GM12892 (cell line): ENCODE measurements at regions not wholly inside any gene's neighbourhood (a gene's known extent, or its start where the extent isn't known, plus 50 kb on each side); places are given as distances from the start of the nearest gene placed in this dataset.
"Not testable (repeated sequence)": the region's sequence is repeated elsewhere in the genome, so short reads cannot be mapped to it uniquely, and the experiment has no call there.

ENCODE experiments used
- DNase-seq: peaks from one replicate; pipeline ENCODE4 v3.0.0; 2011; ENCODE audit not compliant: insufficient read length
- FAIRE-seq: peaks from 2 replicates; lab custom pipeline; 2011; peaks lifted over from hg19 to GRCh38; lab: Jason Lieb, UNC
- POLR2A ChIP-seq: IDR thresholded peaks from 2 replicates; pipeline ENCODE4 v1.6.1; 2011; ENCODE audit warnings: low read depth, low read length, control low read depth
- POLR2AphosphoS5 ChIP-seq: IDR thresholded peaks from 2 replicates; pipeline ENCODE4 v1.6.1; 2011; ENCODE audit warnings: low read depth, low read length, control low read depth
- TAF1 ChIP-seq: IDR thresholded peaks from 2 replicates; pipeline ENCODE4 v1.6.1; 2011; ENCODE audit warnings: low read depth, mild to moderate bottlenecking, control low read depth, low read length, borderline replicate concordance

DNA sequence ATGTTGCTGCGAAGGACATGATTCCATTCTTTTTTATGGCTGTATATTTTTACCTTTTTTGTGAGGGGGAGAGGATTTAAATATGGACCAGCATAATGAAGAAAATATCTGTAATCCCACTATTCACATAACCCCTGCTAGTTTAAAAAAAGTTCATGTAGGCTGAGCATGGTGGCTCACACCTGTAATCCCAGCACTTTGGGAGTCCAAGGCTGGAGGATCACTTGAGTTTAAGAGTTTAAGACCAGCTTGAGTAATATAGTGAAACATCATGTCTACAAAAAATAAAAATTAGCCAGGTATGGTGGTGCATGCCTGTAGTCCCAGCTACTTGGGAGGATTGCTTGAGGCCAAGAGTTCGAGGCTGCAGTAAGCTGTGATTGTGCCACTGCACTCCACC, 99.8 kb upstream of the TPTE start:
- DNase-seq, FAIRE-seq: not testable (repeated sequence)

- not testable (repeated sequence) for DNase-seq, FAIRE-seq
Observed at GRCh38 chr21:10424097-10424886, 97.1 kb upstream of the TPTE start.

DNA sequence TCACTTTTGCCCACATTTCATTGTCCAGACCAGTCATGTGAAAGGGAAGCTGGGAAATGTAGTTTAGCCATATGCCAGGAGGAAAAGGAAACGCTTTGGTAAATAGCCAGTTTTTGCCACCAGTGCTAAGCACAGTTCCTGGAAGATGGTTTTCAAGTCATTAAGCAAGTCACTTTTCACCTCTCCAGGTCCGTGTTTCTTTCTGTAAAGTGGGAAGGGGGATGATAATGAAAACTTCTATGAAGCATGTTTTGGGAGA, 96.6 kb upstream of the TPTE start:
- FAIRE-seq, DNase-seq: not testable (repeated sequence)

DNA sequence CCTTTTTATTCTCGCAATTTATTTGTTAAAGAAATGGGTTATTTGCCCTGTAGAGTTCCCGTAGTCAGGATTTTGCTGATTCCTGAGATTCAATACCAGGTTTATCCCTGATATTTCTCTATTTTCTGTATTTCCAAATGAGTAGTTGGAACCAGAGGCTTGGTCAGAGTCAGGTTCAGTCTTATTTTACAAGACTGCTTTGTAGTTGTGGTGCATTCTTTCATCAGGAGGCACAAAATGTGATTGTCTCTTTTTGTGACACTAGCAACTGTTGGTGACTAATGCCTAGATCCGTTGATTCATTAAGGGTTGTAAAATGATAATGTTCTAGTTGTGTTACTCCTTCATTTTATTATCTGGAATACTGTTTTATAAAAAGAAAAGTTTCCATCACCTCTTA, 95.5 kb upstream of the TPTE start:
- TF ChIP-seq POLR2AphosphoS5 (no peak), POLR2A (no peak), TAF1 (no peak)
- FAIRE-seq (no peak), DNase-seq (no peak)

GRCh38 chr21:10426812-10427211, 94.6 kb upstream of the TPTE start:
- not testable (repeated sequence) for DNase-seq, FAIRE-seq

GRCh38 chr21:10427277-10427676, 94.1 kb upstream of the TPTE start:
- not testable (repeated sequence) for FAIRE-seq, DNase-seq

- DNase-seq, FAIRE-seq: not testable (repeated sequence)
Observed at GRCh38 chr21:10428981-10429534, 92.3 kb upstream of the TPTE start.

DNA sequence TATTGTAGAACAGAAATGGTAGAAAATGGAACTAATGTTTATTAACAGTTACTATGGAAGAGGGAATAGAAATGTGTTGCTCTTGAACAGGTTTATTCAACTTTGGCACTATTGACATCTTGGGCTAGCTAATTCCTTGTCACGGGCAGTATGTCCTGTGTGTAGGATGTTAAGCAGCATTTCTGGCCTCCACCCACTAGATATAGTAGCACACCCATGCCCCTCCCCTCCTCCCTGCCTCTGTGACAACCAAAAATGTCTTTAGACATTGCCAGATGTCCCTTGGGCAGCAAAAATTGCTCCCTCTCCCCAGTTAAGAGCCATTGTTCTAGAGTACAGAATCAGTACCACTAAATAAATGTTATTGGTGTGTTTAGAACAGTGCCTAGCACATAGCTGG, 91.4 kb upstream of the TPTE start:
- no peak for FAIRE-seq
- no peak for DNase-seq
- no peak for TF ChIP-seq TAF1

DNA sequence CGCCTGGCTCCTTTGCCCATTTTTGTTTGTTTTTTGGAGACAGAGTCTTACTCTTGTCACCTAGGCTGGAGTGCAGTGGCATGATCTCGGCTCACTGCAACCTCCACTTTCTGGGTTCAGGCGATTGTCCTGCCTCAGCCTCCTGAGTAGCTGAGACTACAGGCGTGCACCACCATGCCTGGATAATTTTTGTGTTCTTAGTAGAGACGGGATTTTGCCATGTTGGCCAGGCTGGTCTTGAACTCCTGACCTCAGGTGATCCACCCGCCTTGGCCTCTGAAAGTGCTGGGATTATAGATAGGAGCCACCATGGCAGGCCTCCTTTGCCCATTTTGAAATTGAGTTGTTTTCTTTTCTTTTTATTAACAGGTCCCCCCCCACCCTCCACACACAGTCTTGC, 89.4 kb upstream of the TPTE start:
- DNase-seq, FAIRE-seq: not testable (repeated sequence)

- DNase-seq, FAIRE-seq: not testable (repeated sequence)
Observed at GRCh38 chr21:10432456-10432855, 88.9 kb upstream of the TPTE start.

- not testable (repeated sequence) for FAIRE-seq, DNase-seq
Observed at GRCh38 chr21:10437977-10438376, 83.4 kb upstream of the TPTE start.

GRCh38 chr21:10440639-10441038, 80.7 kb upstream of the TPTE start:
- FAIRE-seq, DNase-seq: not testable (repeated sequence)

GRCh38 chr21:10442018-10442417, 79.4 kb upstream of the TPTE start:
- not testable (repeated sequence) for DNase-seq, FAIRE-seq

DNA sequence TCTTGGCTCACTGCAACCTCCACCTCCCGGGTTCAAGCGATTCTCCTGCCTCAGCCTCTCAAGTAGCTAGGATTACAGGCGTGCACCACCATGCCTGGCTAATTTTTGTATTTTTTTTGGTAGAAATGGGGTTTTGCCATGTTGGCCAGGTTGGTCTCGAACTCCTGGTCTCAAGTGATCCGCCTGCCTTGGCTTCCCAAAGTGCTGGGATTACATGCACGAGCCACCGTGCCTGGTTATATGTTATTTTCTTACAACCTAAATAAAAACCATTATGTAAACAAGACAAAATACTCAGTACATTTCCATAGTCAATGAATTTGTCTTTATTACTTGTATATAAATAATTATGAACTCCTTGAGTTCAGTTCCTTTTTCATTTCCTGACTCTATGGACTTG, 75.7 kb upstream of the TPTE start:
- DNase-seq, FAIRE-seq: not testable (repeated sequence)

- FAIRE-seq, DNase-seq: not testable (repeated sequence)
Observed at GRCh38 chr21:10449451-10449850, 71.9 kb upstream of the TPTE start.

DNA sequence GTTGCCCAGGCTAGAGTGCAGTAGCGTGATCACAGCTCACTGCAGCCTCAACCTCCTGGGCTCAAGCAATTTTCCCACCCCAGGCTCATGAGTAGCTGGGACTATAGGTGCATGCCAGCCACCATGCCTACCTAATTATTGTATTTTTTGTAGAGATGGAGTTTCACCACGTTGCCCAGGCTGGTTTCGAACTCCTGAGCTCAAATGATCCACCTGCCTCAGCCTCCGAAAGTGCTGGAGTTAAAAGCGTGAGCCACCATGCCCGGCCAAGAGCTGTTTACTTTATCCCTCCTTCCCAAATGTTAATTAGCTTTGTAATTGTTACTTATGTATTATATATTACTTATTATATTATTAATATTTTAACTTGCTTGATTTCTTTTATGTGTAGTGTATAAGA, 70.1 kb upstream of the TPTE start:
- not testable (repeated sequence) for DNase-seq, FAIRE-seq

- not testable (repeated sequence) for DNase-seq, FAIRE-seq
Observed at GRCh38 chr21:10457765-10458164, 63.6 kb upstream of the TPTE start.

DNA sequence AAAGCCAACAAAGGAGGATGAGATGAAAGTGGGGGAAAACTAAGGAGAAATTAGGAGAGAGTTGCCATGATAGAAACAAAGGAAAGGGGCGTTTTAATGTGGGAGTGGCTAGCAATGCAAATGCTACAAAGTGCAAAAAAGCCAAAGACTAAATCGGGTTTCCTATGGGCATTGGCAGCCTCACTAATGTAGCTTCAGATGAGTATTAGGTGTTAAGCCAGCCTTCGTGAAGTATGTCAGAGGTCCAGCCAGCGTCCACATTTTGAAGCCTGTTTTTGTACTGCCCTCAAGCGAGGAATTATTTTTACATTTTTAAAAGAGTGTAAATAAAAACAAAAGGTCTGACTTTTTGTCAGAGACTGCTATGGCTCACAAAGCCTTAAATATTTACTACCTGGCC, 60.4 kb upstream of the TPTE start:
- not testable (repeated sequence) for FAIRE-seq, DNase-seq

- not testable (repeated sequence) for FAIRE-seq, DNase-seq
Observed at GRCh38 chr21:10461445-10461844, 59.9 kb upstream of the TPTE start.
